IMR-90 (cell line): ENCODE measurements at regions not wholly inside any gene's neighbourhood (a gene's known extent, or its start where the extent isn't known, plus 50 kb on each side); places are given as distances from the start of the nearest gene placed in this dataset.

Experiments used
- ATAC-seq: fragments of 200-7000 bp; cut with Tn5 transposase; 2 replicates; pipeline ENCODE4 v1.9.1; 2020; ENCODE audit warnings: low read depth, mild to moderate bottlenecking, moderate library complexity
- BruUV-seq: library from RNA; stranded (reverse); fragments of 400-500 nt; replicated peaks from 2 replicates; lab custom pipeline; 2021; lab: Mats Ljungman, UMichigan
- CTCF ChIA-PET: fragments of 300-600 bp; formaldehyde crosslinking; extraction: SDS; loops from one replicate; lab custom pipeline; 2021; ENCODE audit warnings: antibody characterized with exemption; lab: Yijun Ruan, JAX
- POLR2A ChIA-PET: fragments of 300-600 bp; sonication (Branson Sonifier 250); formaldehyde crosslinking; loops from one replicate; lab custom pipeline; 2022; ENCODE audit warnings: antibody characterized with exemption; ENCODE audit not compliant: unreplicated experiment; lab: Charles Lee
- DNase-seq: peaks from one replicate; pipeline ENCODE4 v3.0.0; 2013
- H2AFZ ChIP-seq: replicated peaks from 2 replicates; pipeline ENCODE3; 2013; ENCODE audit warnings: low read length, mild to moderate bottlenecking; ENCODE audit not compliant: poor library complexity
- H2AK5ac ChIP-seq: 2 replicates; pipeline ENCODE4 v1.6.1; 2013; ENCODE audit warnings: low read depth, low read length, inconsistent platforms
- H2AK9ac ChIP-seq: replicated peaks from 2 replicates; pipeline ENCODE3; 2013; ENCODE audit warnings: mild to moderate bottlenecking, low read depth, low read length, moderate library complexity; ENCODE audit not compliant: poor library complexity
- H2BK120ac ChIP-seq: 2 replicates; pipeline ENCODE4 v1.6.1; 2013; ENCODE audit warnings: low read depth, low read length, inconsistent platforms
- H2BK15ac ChIP-seq: 3 replicates; pipeline ENCODE4 v1.6.1; 2013; ENCODE audit warnings: low read depth, low read length, inconsistent platforms
- H2BK20ac ChIP-seq: 2 replicates; pipeline ENCODE4 v1.6.1; 2013; ENCODE audit warnings: low read depth, mild to moderate bottlenecking, inconsistent platforms, low read length, moderate library complexity
- H2BK5ac ChIP-seq: 2 replicates; pipeline ENCODE4 v1.6.1; 2013; ENCODE audit warnings: mild to moderate bottlenecking, low read depth, low read length, inconsistent platforms; ENCODE audit not compliant: poor library complexity, severe bottlenecking
- H3K14ac ChIP-seq: replicated peaks from 2 replicates; pipeline ENCODE4 v1.6.1; 2013; ENCODE audit warnings: low read depth, low read length, inconsistent platforms
- H3K18ac ChIP-seq: 2 replicates; pipeline ENCODE4 v1.6.1; 2013; ENCODE audit warnings: low read depth, low read length, control low read depth
- H3K23ac ChIP-seq: 2 replicates; pipeline ENCODE4 v1.6.1; 2013; ENCODE audit warnings: low read depth, low read length, inconsistent platforms
- H3K27ac ChIP-seq: 2 replicates; pipeline ENCODE4 v1.5.1; 2013; ENCODE audit warnings: mild to moderate bottlenecking, control low read depth, low read length; ENCODE audit not compliant: insufficient read depth
- H3K27me3 ChIP-seq: 2 replicates; pipeline ENCODE4 v1.6.1; 2013; ENCODE audit warnings: low read length; ENCODE audit not compliant: control insufficient read depth, insufficient read depth
- H3K36me3 ChIP-seq: 2 replicates; pipeline ENCODE4 v1.6.1; 2013; ENCODE audit warnings: low read length, mixed read lengths; ENCODE audit not compliant: control insufficient read depth, insufficient read depth
- H3K4ac ChIP-seq: 2 replicates; pipeline ENCODE4 v1.6.1; 2013; ENCODE audit warnings: low read depth, low read length, inconsistent platforms
- H3K4me1 ChIP-seq: 2 replicates; pipeline ENCODE4 v1.6.1; 2013; ENCODE audit warnings: low read length, mixed read lengths; ENCODE audit not compliant: control insufficient read depth, insufficient read depth
- H3K4me2 ChIP-seq: 2 replicates; pipeline ENCODE4 v1.6.1; 2013; ENCODE audit warnings: low read depth, mild to moderate bottlenecking, control low read depth, low read length, moderate library complexity
- H3K4me3 ChIP-seq: 2 replicates; pipeline ENCODE4 v1.5.1; 2013; ENCODE audit warnings: low read depth, mild to moderate bottlenecking, control low read depth, low read length, moderate library complexity; ENCODE audit not compliant: insufficient read depth
- H3K56ac ChIP-seq: 2 replicates; pipeline ENCODE4 v1.6.1; 2013; ENCODE audit warnings: low read length, inconsistent platforms; ENCODE audit not compliant: insufficient read depth; ENCODE audit errors: extremely low read depth
- H3K79me1 ChIP-seq, 2 experiments: 2 replicates each; pipeline ENCODE4 v1.6.1; 2013; ENCODE audit warnings: low read length in 2 of 2, inconsistent platforms in 1 of 2, low read depth in 1 of 2
- H3K9ac ChIP-seq: 2 replicates; pipeline ENCODE4 v1.6.1; 2013; ENCODE audit warnings: low read depth, low read length, control low read depth
- H3K9me1 ChIP-seq: 2 replicates; pipeline ENCODE4 v1.6.1; 2013; ENCODE audit warnings: low read length, inconsistent platforms; ENCODE audit not compliant: insufficient read depth
- H3K9me3 ChIP-seq: 2 replicates; pipeline ENCODE4 v1.6.1; 2013; ENCODE audit warnings: low read length; ENCODE audit not compliant: control insufficient read depth, insufficient read depth
- H4K20me1 ChIP-seq: 2 replicates; pipeline ENCODE4 v1.6.1; 2013; ENCODE audit warnings: low read length, inconsistent platforms; ENCODE audit not compliant: insufficient read depth
- H4K5ac ChIP-seq: 2 replicates; pipeline ENCODE4 v1.6.1; 2013; ENCODE audit warnings: mild to moderate bottlenecking, low read depth, low read length, control low read depth
- H4K8ac ChIP-seq, 2 experiments: 2 replicates each; pipeline ENCODE4 v1.6.1; 2013; ENCODE audit warnings: low read depth in 2 of 2, low read length in 2 of 2, control low read depth in 1 of 2, inconsistent platforms in 1 of 2
- H4K91ac ChIP-seq: 2 replicates; pipeline ENCODE4 v1.6.1; 2013; ENCODE audit warnings: low read depth, low read length, inconsistent platforms; ENCODE audit not compliant: insufficient read depth
- BHLHE40 ChIP-seq: fragments of 150-350 bp; IDR thresholded peaks from 2 replicates; pipeline ENCODE4 v1.6.1; 2016; ENCODE audit warnings: mild to moderate bottlenecking, low read depth, low read length
- CEBPB ChIP-seq: IDR thresholded peaks from 2 replicates; pipeline ENCODE4 v1.6.1; 2012; ENCODE audit warnings: low read depth, low read length, improper control_type of control experiment
- CHD1 ChIP-seq: IDR thresholded peaks from 2 replicates; pipeline ENCODE4 v1.6.1; 2012; ENCODE audit warnings: low read depth, low read length, improper control_type of control experiment
- FOS ChIP-seq: fragments of 150-350 bp; IDR thresholded peaks from 2 replicates; pipeline ENCODE4 v1.6.1; 2016; ENCODE audit warnings: low read depth, low read length
- MAFK ChIP-seq: IDR thresholded peaks from 2 replicates; pipeline ENCODE4 v1.6.1; 2012; ENCODE audit warnings: low read depth, low read length, improper control_type of control experiment
- MAZ ChIP-seq: IDR thresholded peaks from 2 replicates; pipeline ENCODE4 v1.6.1; 2012; ENCODE audit warnings: low read depth, mild to moderate bottlenecking, low read length, improper control_type of control experiment, moderate library complexity, borderline replicate concordance
- MXI1 ChIP-seq: IDR thresholded peaks from 2 replicates; pipeline ENCODE4 v1.6.1; 2012; ENCODE audit warnings: low read depth, mild to moderate bottlenecking, low read length, moderate library complexity, borderline replicate concordance
- NFE2L2 ChIP-seq: fragments of 150-350 bp; IDR thresholded peaks from 2 replicates; pipeline ENCODE4 v1.6.1; 2016; ENCODE audit warnings: low read depth, mild to moderate bottlenecking, low read length
- POLR2A ChIP-seq: IDR thresholded peaks from 2 replicates; pipeline ENCODE4 v1.6.1; 2012; ENCODE audit warnings: mild to moderate bottlenecking, low read depth, low read length
- RAD21 ChIP-seq: IDR thresholded peaks from 2 replicates; pipeline ENCODE4 v1.6.1; 2012; ENCODE audit warnings: low read length, improper control_type of control experiment
- RCOR1 ChIP-seq: IDR thresholded peaks from 2 replicates; pipeline ENCODE4 v1.6.1; 2012; ENCODE audit warnings: mild to moderate bottlenecking, low read length, improper control_type of control experiment; ENCODE audit not compliant: insufficient replicate concordance
- RFX5 ChIP-seq: IDR thresholded peaks from 2 replicates; pipeline ENCODE4 v1.8.0; 2012; ENCODE audit warnings: low read depth, mild to moderate bottlenecking, low read length, moderate library complexity
- SMC3 ChIP-seq: fragments of 150-350 bp; IDR thresholded peaks from 2 replicates; pipeline ENCODE4 v1.6.1; 2016; ENCODE audit warnings: low read depth, mild to moderate bottlenecking, antibody characterized with exemption, low read length, moderate library complexity
- USF2 ChIP-seq: fragments of 150-350 bp; IDR thresholded peaks from 2 replicates; pipeline ENCODE4 v1.6.1; 2017; ENCODE audit warnings: mild to moderate bottlenecking, antibody characterized with exemption, low read length, low read depth
- WGBS, 2 experiments: methylation state at CpG; one replicate each; pipeline versions ENCODE4 v1.1.5 to v1.1.7; 2013; ENCODE audit warnings: missing lambda C conversion rate in 2 of 2; ENCODE audit not compliant: insufficient read length in 1 of 2; ENCODE audit errors: extremely low coverage in 2 of 2; 5-methylcytosine and 5-hydroxymethylcytosine counted together
- dilution Hi-C: fragments of 300-500 bp; cut with HindIII; formaldehyde crosslinking; loops from one replicate; pipeline ENCODE4 v1.14.3; 2018; ENCODE audit warnings: low sequenced_read_pairs; ENCODE audit not compliant: unreplicated experiment
- in situ Hi-C: fragments of 300-500 bp; cut with MboI; formaldehyde crosslinking; loops from 3 replicates; pipeline ENCODE4 v1.14.3; 2019; ENCODE audit warnings: low sequenced_read_pairs, inconsistent platforms, mixed read lengths
- intact Hi-C: fragments of 100-400 bp; cut with micrococcal nuclease; formaldehyde crosslinking; loops from 2 replicates; pipeline ENCODE4 v1.10.0; 2022
- TF ChIP-seq, protein P1 (sequence below): conservative IDR thresholded peaks from 2 replicates; pipeline ENCODE4 v1.5.1; 2012; ENCODE audit warnings: mild to moderate bottlenecking, low read depth, low read length, improper control_type of control experiment
- TF ChIP-seq, protein P2 (sequence below): fragments of 150-350 bp; IDR thresholded peaks from 2 replicates; pipeline ENCODE4 v1.6.1; 2016; ENCODE audit warnings: low read depth, mild to moderate bottlenecking, low read length, moderate library complexity, borderline replicate concordance

DNA sequence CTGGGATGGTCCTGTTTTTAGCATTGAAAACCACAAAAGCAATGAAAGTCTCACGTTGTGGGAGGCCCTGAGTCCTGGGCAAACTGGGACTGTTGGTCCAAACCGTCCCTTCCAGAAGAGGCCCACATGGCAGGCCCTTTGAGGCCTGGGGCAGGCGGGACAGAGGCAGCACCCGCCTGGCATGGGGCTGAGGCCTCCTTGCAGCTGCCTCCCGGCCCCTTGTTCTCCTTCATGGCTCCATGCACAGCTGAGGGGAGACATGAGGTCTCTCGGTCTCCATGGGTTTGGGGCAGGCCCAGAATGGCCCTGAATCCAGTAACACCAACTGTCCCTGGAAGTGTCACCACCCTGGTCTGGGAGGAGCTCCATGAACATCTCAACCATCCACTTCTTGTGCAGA is 61.9 kb downstream of the RRM2 start:
- no peak overlapping the region for H4K5ac ChIP-seq
- no TSS peak for BruUV-seq
- TF ChIP-seq MAZ (no peak), RFX5 (no peak), USF2 (no peak), CEBPB (no peak), BHLHE40 (no peak), NFE2L2 (no peak), SMC3 (no peak), MAFK (no peak), FOS (no peak), CHD1 (no peak), RCOR1 (no peak), POLR2A (no peak), MXI1 (no peak), RAD21 (no peak)
- TF ChIP-seq, protein P1, sequence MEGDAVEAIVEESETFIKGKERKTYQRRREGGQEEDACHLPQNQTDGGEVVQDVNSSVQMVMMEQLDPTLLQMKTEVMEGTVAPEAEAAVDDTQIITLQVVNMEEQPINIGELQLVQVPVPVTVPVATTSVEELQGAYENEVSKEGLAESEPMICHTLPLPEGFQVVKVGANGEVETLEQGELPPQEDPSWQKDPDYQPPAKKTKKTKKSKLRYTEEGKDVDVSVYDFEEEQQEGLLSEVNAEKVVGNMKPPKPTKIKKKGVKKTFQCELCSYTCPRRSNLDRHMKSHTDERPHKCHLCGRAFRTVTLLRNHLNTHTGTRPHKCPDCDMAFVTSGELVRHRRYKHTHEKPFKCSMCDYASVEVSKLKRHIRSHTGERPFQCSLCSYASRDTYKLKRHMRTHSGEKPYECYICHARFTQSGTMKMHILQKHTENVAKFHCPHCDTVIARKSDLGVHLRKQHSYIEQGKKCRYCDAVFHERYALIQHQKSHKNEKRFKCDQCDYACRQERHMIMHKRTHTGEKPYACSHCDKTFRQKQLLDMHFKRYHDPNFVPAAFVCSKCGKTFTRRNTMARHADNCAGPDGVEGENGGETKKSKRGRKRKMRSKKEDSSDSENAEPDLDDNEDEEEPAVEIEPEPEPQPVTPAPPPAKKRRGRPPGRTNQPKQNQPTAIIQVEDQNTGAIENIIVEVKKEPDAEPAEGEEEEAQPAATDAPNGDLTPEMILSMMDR: no peak
- TF ChIP-seq, protein P2, sequence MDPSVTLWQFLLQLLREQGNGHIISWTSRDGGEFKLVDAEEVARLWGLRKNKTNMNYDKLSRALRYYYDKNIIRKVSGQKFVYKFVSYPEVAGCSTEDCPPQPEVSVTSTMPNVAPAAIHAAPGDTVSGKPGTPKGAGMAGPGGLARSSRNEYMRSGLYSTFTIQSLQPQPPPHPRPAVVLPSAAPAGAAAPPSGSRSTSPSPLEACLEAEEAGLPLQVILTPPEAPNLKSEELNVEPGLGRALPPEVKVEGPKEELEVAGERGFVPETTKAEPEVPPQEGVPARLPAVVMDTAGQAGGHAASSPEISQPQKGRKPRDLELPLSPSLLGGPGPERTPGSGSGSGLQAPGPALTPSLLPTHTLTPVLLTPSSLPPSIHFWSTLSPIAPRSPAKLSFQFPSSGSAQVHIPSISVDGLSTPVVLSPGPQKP: no peak
- no peaks in the 10 kb centered on the region for H4K20me1 ChIP-seq
- no peak overlapping the region for H3K9ac ChIP-seq
- no peak overlapping the region for H2BK5ac ChIP-seq
- ATAC-seq (no peak), DNase-seq (no peak)
- no peak overlapping the region for H2BK20ac ChIP-seq
- no peak overlapping the region for H2AFZ ChIP-seq
- H4K8ac ChIP-seq: no peak overlapping the region
- no peak overlapping the region for H3K14ac ChIP-seq
- H3K18ac ChIP-seq: no peak overlapping the region
- H3K9me1 ChIP-seq: no peaks in the 10 kb centered on the region; the same call in 1 of the 2 replicates
- ChIA-PET POLR2A (no interaction called here), CTCF (no interaction called here)
- in situ Hi-C loops: no loop called here
- H3K79me1 ChIP-seq: no peaks in the 10 kb centered on the region
- H3K56ac ChIP-seq: no peak overlapping the region
- no peak overlapping the region for H2BK15ac ChIP-seq
- 96% methylated on average over 4 of the region's 6 CpGs; no CpG with 5 or more reads in 1 of the 2 experiments for WGBS, 2 experiments
- H3K27me3 ChIP-seq: no peaks in the 10 kb centered on the region
- no peak overlapping the region for H3K4me3 ChIP-seq
- H3K23ac ChIP-seq: no peak overlapping the region
- no peaks in the 10 kb centered on the region for H3K4me1 ChIP-seq
- intact Hi-C loops: no loop called here
- no peak overlapping the region for H3K4ac ChIP-seq
- dilution Hi-C loops: no loop called here
- H3K9me3 ChIP-seq: no peaks in the 10 kb centered on the region
- H3K36me3 ChIP-seq: no peaks in the 10 kb centered on the region
- H3K27ac ChIP-seq: no peak overlapping the region
- H3K4me2 ChIP-seq: no peak overlapping the region
- H4K91ac ChIP-seq: no peak overlapping the region
- H2AK9ac ChIP-seq: peak overlapping the region; percentile 73
- H2AK5ac ChIP-seq: no peak overlapping the region
- no peak overlapping the region for H2BK120ac ChIP-seq
